Thyroid gland (tissue), 4 donors: ENCODE measurements at regions not wholly inside any gene's neighbourhood (a gene's known extent, or its start where the extent isn't known, plus 50 kb on each side); places are given as distances from the start of the nearest gene placed in this dataset.
"Not testable (repeated sequence)": the region's sequence is repeated elsewhere in the genome, so short reads cannot be mapped to it uniquely, and the experiment has no call there.

Experiments
- DNase-seq, 2 donors: peaks; one replicate each; pipeline ENCODE4 v3.0.0-alpha.2; 2019
- H3K27ac ChIP-seq, 3 donors: fragments of 200-600 bp; sonication (generic); 1 replicate in 2 of 3; 2 replicates in 1 of 3; pipeline ENCODE4 v1.5.1; 2016 to 2019; ENCODE audit warnings: mild to moderate bottlenecking in 1 of 3, moderate library complexity in 1 of 3
- H3K27me3 ChIP-seq: fragments of 200-600 bp; sonication (generic); one replicate; pipeline ENCODE4 v1.5.1; 2019
- H3K36me3 ChIP-seq, 2 donors: fragments of 200-600 bp; sonication (generic); one replicate each; pipeline ENCODE4 v1.5.1; 2016 to 2019
- H3K4me1 ChIP-seq, 2 donors: fragments of 200-600 bp; sonication (generic); one replicate each; pipeline ENCODE4 v1.5.1; 2017 to 2019
- H3K4me3 ChIP-seq, 3 donors: fragments of 200-600 bp; sonication (generic); replicated peaks in 1 of 3; 1 replicate in 2 of 3; 2 replicates in 1 of 3; pipeline ENCODE4 v1.5.1; 2016; ENCODE audit warnings: mild to moderate bottlenecking in 1 of 3
- H3K9me3 ChIP-seq: fragments of 200-600 bp; sonication (generic); one replicate; pipeline ENCODE4 v1.5.1; 2017
- POLR2A ChIP-seq, 2 donors: fragments of 450-650 bp; IDR thresholded peaks; one replicate each; pipeline ENCODE4 v1.6.1; 2017; ENCODE audit warnings: antibody characterized with exemption in 2 of 2, mild to moderate bottlenecking in 2 of 2, moderate library complexity in 1 of 2
- WGBS, 2 donors: methylation state at CpG; one replicate each; pipeline ENCODE4 v1.1.5; 2017; 5-methylcytosine and 5-hydroxymethylcytosine counted together
- intact Hi-C: fragments of 100-400 bp; cut with DNase I; formaldehyde crosslinking; loops from one replicate; pipeline ENCODE4 v1.15.1; 2023
- TF ChIP-seq, protein P1 (sequence below), 6 experiments: fragments of 200-600 bp in 3 of 6; fragments of 450-650 bp in 3 of 6; sonication (generic) in 3 of 6; IDR thresholded peaks; one replicate each; pipeline ENCODE4 v1.5.1; 2016 to 2019; ENCODE audit warnings: antibody characterized with exemption in 6 of 6, mild to moderate bottlenecking in 2 of 6, inconsistent platforms in 1 of 6, moderate library complexity in 1 of 6

DNA sequence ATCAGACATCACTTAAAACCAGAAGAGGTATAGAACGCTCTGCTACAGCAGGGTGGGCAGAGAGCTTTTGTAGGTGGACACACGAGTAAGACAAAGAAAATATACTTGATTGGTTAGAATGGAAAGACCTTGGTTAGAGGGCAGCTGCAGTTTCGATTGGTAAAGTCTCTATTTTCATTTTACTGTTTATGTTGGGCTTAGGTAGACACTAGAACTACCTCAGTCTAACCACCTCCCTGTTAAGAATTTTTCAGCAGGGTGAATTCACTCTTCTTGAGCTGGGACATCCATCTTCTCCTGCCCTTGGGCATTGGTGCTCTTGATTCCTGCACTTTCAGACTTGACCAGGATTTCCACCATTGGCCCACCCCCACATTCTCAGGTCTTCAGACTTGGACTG lies 116.3 kb downstream of the BASP1 start:
- 84 to 92% methylated on average over 3 of the region's 3 CpGs for WGBS, 2 donors

DNA sequence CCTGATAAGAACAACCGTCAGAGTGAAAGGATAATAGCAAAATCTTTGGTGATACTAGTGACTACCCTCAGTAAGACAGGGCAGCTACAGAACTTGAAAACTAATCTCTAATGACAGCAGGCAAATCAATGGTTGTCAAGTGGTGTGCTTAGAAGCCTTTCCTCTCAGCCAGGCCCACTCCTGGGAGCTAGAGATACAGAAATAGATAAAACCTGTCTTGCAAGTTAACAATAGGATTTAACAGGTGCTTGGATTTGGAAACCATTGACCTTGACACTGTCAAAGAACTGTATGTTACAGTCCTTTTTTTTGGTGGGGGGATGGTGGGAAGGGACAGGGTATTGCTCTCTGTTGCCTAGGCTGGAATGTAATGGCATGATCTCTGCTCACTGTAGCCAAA lies 118.6 kb downstream of the BASP1 start:
- Histone ChIP-seq H3K4me1 (peaks cover 2 to 4% of the 10 kb centered on the region in 2 donors), H3K36me3 (no peaks in the 10 kb centered on the region), H3K4me3 (no peak overlapping the region), H3K27me3 (no peaks in the 10 kb centered on the region), H3K9me3 (no peaks in the 10 kb centered on the region), H3K27ac (no peak overlapping the region)
- no peak for DNase-seq
- WGBS, 2 donors, result 47 to 55% methylated on average over 1 of the region's 1 CpG
- intact Hi-C loops, result no loop called here
- TF ChIP-seq POLR2A (IDR thresholded peaks at IDR 0.05), result no peak
- TF ChIP-seq, protein P1, sequence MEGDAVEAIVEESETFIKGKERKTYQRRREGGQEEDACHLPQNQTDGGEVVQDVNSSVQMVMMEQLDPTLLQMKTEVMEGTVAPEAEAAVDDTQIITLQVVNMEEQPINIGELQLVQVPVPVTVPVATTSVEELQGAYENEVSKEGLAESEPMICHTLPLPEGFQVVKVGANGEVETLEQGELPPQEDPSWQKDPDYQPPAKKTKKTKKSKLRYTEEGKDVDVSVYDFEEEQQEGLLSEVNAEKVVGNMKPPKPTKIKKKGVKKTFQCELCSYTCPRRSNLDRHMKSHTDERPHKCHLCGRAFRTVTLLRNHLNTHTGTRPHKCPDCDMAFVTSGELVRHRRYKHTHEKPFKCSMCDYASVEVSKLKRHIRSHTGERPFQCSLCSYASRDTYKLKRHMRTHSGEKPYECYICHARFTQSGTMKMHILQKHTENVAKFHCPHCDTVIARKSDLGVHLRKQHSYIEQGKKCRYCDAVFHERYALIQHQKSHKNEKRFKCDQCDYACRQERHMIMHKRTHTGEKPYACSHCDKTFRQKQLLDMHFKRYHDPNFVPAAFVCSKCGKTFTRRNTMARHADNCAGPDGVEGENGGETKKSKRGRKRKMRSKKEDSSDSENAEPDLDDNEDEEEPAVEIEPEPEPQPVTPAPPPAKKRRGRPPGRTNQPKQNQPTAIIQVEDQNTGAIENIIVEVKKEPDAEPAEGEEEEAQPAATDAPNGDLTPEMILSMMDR (IDR thresholded peaks at IDR 0.05), result no peak

More for the DNA sequence above, 116.3 kb downstream of the BASP1 start:
- no peak for TF ChIP-seq POLR2A (IDR thresholded peaks at IDR 0.05)
- TF ChIP-seq, protein P1 (IDR thresholded peaks at IDR 0.05), result no peak
- no peaks in the 10 kb centered on the region for H3K4me1 ChIP-seq
- H3K9me3 ChIP-seq, result no peaks in the 10 kb centered on the region
- no peak overlapping the region for H3K4me3 ChIP-seq
- intact Hi-C loops, result no loop called here
- DNase-seq, result no peak
- H3K36me3 ChIP-seq, result no peaks in the 10 kb centered on the region
- no peaks in the 10 kb centered on the region for H3K27me3 ChIP-seq
- no peak overlapping the region for H3K27ac ChIP-seq

DNA sequence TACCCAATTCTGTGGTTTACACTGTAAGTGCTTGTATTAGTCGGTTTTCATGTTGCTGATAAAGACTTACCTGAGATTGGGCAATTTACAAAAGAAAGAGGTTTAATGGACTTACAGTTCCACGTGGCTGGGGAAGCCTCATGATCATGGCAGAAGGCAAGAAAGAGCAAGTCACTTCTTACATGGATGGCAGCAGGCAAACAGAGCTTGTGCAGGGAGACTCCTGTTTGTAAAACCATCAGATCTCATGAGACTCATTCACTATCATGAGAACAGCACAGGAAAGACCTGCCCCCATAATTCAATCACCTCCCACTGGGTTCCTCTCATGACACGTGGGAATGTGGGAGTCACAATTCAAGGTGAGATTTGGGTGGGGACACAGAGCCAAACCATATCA lies 119.3 kb downstream of the BASP1 start:
- H3K4me1 ChIP-seq, H3K4me3 ChIP-seq, H3K27ac ChIP-seq, H3K9me3 ChIP-seq, intact Hi-C loops, H3K36me3 ChIP-seq, DNase-seq, H3K27me3 ChIP-seq: not testable (repeated sequence)
- WGBS, 2 donors, result 85 to 92% methylated on average over 3 of the region's 3 CpGs

DNA sequence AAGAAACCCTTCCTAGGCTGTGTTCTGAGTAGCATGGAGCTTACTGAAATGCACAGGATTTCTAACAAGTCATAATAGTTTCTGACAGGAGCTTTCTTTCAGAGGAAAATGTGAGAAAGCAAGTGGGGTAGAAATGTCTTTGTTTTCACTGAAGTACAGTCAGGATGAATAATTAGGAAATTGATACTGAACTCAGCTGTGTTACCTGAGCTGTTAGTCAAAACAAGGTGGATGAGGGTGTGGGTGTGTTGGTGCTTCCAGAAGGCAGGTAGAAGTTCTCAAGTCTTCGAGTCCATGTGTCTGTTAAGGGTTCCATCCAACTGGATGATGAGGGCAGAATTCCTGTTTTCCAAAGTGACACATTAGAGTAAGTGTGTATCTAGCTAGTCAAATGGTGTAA lies 122.4 kb downstream of the BASP1 start:
- peaks cover 4 to 8% of the 10 kb centered on the region in 2 donors for H3K4me1 ChIP-seq
- no peak overlapping the region for H3K4me3 ChIP-seq
- DNase-seq, result no peak
- H3K27me3 ChIP-seq, result no peaks in the 10 kb centered on the region
- TF ChIP-seq, protein P1 (IDR thresholded peaks at IDR 0.05), result no peak
- TF ChIP-seq POLR2A (IDR thresholded peaks at IDR 0.05), result no peak
- H3K9me3 ChIP-seq, result no peaks in the 10 kb centered on the region
- intact Hi-C loops, result no loop called here
- no peak overlapping the region for H3K27ac ChIP-seq
- no peaks in the 10 kb centered on the region for H3K36me3 ChIP-seq
- 75 to 76% methylated on average over 1 of the region's 1 CpG for WGBS, 2 donors

DNA sequence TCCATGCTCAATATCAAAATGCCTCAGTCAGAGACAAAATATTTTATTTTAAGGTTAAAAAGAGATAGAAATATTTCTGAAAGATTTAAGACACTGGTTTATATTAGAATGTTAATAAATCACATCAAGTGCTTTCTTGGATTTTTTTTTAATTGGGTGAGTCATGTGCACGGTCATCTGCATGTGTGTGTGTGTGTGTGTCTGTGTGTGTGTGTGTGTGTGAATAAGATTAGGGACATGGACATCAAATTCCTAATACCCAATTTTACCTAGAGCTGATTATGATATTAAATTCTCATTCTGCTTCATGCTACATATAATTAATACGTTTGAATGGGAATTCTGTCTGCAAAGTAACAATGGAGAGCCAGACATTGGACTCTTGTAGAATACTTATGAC lies 122.9 kb downstream of the BASP1 start:
- TF ChIP-seq POLR2A (IDR thresholded peaks at IDR 0.05), result no peak
- TF ChIP-seq, protein P1 (IDR thresholded peaks at IDR 0.05), result no peak

DNA sequence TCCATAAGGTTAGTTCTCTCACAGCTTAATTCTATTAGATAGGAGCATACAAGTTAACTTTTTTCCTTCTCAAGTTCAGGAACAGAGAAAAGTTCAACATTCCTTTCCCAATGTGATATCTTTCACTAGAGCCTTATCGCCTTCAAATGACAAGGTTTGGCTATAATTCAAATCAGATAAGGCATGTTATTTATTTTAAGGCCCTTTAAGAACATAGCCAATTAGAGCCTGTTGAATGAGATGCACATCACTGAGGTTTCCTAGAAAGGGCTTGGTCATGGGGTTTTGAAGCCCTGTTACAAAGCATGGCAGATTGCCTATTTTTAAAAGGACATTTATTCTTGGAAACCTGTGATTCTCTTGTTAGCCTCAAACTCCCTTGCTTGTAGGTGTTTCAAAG lies 123.4 kb downstream of the BASP1 start:
- H3K4me1 ChIP-seq, result peaks cover 4 to 8% of the 10 kb centered on the region in 2 donors
- TF ChIP-seq, protein P1 (IDR thresholded peaks at IDR 0.05), result no peak
- TF ChIP-seq POLR2A (IDR thresholded peaks at IDR 0.05), result no peak
- no peak overlapping the region for H3K4me3 ChIP-seq
- no peak for DNase-seq
- H3K27ac ChIP-seq, result no peak overlapping the region
- intact Hi-C loops, result no loop called here
- no peaks in the 10 kb centered on the region for H3K36me3 ChIP-seq
- no peaks in the 10 kb centered on the region for H3K9me3 ChIP-seq
- WGBS, 2 donors, result 14 to 19% methylated on average over 1 of the region's 1 CpG
- no peaks in the 10 kb centered on the region for H3K27me3 ChIP-seq

More for the DNA sequence above, 122.9 kb downstream of the BASP1 start:
- H3K27ac ChIP-seq, result no peak overlapping the region
- no peaks in the 10 kb centered on the region for H3K9me3 ChIP-seq
- 60 to 65% methylated on average over 2 of the region's 2 CpGs for WGBS, 2 donors
- intact Hi-C loops, result no loop called here
- peaks cover 4 to 8% of the 10 kb centered on the region in 2 donors for H3K4me1 ChIP-seq
- no peaks in the 10 kb centered on the region for H3K27me3 ChIP-seq
- H3K36me3 ChIP-seq, result no peaks in the 10 kb centered on the region
- no peak for DNase-seq
- no peak overlapping the region for H3K4me3 ChIP-seq
